Fibroblast of skin of back (primary cell): ENCODE measurements at regions not wholly inside any gene's neighbourhood (a gene's known extent, or its start where the extent isn't known, plus 50 kb on each side); places are given as distances from the start of the nearest gene placed in this dataset.

ENCODE experiments used
- DNase-seq: peaks from one replicate; pipeline ENCODE4 v3.0.0-alpha.2; 2013

DNA sequence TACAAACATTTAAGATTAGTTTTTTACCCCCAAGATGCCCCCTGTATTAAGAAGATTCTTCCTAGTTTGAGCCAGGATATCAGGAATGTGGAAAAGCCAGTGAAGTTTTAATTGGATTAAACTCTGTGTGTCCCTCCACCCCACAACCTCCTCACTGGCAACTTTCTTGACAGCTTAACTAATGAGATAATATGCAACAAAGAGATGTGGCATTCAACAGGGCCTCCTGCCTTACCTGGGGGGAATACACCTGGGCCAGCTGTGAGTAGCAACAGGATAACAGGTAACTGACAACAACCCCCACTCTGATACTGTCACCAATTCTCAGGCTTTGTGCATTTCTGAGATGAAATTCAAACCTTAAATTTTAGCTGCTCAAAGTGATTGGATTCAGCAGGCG lies 512.3 kb downstream of the TFAP2B start:
- no peak for DNase-seq

DNA sequence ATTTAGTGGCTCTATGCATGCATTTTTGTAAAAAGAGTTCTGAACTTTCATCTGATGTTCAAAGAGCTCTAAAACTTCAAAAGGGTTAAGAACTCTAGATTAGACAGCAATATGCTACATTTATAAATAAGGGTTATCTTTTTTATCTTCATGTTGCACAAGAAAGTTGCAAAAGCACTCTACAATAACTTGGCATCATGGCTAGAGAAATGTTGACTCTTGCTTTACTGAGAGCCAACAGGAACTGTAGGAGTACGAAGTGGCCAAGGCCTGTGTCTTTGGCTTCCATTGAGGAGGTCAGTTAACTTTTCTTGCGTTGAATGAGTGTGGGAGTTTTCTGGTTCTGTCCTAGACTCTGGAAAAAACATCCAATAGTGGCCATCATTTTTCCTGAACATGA lies 516.9 kb downstream of the TFAP2B start:
- DNase-seq: no peak

DNA sequence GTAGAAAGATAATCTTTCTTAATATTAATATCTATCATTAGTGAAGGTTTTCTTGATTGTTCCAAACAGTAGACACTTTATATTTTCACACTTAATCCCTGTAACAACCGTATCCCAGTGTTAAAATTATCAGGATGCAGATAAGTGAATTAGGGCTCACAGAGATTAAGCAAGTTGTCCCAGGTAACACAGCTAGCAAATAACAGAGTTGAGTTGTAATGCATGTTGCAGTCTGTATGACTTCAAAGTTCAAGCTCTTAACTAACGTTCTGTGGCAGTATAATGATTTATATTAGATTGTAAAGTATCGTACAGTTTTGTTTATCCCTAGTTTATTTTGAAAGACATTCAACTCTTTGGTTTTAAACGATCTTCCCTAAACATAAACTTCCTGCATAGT lies 517.5 kb downstream of the TFAP2B start:
- no peak for DNase-seq

DNA sequence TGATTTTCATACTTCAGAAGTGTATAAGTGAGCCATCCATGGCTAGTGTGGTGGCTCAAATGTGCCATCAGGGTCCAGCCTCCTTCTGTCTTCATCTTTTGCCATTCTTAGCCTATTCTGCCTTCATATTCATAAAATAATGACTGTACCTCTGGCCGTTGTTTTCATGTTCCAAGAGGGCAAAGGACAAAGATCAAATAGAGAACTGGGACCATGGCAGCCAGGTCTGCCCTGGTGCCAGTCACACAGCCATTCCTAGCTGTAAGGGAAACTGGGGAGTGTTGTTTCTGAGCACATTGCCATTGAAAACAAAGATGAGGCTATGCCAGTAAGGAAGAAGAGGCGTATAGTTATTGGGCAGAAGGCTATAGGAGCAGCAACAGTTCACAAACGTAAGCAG lies 518.6 kb downstream of the TFAP2B start:
- no peak for DNase-seq

DNA sequence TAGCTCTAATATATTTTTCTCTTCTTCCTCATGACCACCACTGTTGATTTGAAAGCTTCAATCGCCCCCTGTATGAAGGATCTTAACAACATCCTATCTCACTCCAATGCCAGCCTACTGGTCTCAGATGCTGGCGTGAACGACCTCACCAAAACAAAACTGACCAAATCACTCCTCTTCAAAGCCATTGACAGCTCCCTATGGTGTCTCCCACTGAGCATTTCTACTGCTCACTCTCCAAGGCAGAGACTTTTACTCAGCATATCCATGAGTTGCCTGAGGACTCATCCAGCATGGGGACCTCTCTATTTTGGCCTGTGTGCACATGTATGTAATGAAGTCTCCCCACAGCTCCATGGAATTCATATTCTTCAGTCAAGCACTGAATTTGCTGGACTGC lies 520.4 kb downstream of the TFAP2B start:
- DNase-seq: no peak

DNA sequence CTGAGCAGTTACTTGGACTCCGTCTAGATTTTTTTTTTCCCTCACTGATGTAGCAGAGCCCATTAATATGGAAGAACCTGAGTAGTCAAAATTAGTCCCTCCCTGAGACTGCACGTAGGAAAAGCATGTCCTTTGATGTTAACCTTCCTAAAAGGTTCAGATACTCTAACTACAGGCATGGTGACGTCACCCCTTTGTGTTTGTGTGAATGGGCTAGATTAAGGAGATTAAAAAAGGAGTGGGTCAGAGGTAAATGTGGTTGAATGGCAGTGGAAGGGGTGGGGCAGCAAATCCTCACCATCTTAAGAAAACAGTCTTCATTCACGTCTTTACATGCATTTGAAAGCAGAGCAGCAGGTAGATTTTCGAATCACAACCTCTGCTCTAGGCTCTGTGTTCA lies 521.1 kb downstream of the TFAP2B start:
- DNase-seq: no peak

DNA sequence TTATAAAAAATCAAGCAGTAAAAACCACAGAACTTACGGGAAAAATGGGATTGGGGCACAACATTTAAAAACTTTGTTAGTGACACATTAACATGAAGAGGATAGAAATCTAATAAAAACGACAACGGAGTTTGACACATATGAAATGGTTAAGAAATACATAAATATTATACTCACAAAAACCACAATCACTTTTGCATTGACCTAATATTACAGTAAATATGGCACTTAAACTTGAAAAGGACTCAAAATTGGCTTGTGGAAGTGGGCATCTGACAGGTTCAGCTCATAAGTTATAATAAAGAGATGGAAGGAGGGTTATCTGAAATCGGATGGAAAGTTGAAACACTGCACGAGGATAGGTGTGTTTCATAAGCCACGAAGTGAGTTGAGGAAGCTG lies 523.7 kb downstream of the TFAP2B start:
- DNase-seq: no peak

DNA sequence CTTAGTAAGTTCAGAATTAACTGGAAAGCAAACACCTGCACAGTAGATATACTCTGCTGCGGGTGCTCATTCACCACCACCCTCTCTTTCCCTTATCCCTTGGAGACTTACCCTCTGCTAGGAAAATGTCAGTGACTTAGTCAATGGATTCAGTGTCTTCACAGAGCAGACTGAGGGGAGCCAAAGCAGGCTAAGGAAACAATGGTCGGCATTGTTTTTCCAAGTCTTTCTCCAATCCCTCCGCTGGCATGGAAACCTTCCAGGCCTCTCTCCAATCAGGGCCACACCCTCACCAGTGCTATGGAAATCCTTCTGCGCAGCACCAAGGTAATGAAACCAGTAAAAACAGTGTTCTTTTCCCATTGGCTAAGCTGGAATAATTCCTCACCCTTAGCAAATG lies 531.2 kb downstream of the TFAP2B start:
- no peak for DNase-seq

DNA sequence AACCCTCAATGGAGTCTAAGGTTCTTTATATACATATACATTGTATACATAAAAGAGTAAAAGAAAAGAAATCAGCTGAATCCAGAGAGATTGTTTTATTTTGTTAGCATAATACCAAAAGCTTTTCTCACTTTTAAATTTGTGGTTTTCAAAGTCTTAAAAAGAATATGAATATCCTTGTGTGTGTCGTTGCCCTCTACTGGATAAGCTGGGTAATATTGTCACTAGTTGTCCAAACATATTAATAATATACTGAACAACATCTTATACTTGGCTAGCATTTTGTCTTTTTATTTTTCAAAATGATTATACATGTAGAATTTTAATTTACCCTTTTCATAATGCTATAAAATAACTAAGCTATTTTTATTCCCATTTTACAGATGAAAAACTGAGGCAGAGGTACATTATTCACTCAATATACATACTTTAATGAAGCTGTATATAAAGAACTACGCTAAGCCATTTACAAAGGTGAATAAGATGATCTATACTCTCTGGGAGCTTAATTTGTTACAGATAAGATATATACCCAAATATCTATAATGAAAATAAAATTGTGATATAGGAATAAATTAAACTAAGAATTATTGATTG lies 531.7 kb downstream of the TFAP2B start:
- DNase-seq: peak; percentile 29

DNA sequence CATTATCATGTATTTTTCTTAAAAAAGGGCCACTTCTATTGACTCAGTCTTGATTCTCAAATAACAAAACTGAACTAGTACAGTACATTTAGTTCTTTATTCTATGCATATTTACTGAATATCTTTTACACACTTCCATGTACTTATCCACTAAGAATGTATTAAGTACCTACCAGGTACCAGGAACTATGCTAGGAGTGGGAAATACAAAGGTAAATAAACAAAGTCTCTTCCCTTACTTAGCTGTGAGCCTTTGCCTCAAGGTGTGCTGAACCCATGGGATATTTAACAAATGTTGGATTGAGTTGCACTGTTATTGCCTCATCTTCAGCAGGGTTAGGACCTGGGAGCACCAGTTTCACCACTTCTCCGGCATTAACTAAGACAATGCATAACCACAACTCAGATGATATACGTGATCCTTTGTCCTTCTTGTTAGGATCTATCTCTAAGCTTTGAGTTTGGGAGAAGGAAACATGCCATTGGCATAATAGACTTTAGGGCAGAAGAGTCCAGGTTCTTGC lies 533.9 kb downstream of the TFAP2B start:
- no peak for DNase-seq

DNA sequence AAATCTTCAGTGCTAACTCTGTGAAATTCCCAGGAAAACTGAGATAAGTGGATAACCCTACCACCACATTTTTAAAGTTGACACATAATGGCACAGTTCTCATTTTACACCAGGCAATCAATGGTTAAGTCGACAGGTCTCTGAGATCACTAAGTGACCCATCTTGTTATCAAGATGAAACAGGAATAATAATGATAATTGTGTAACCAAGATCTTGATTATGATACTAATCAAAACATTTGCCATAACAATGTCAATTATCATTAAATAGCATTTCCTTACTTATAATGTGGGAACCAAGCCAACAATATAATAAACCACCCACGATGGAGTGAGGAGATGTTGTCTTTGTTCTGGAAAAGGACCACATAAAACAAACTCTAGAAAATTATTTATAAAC lies 541.6 kb downstream of the TFAP2B start:
- DNase-seq: no peak

DNA sequence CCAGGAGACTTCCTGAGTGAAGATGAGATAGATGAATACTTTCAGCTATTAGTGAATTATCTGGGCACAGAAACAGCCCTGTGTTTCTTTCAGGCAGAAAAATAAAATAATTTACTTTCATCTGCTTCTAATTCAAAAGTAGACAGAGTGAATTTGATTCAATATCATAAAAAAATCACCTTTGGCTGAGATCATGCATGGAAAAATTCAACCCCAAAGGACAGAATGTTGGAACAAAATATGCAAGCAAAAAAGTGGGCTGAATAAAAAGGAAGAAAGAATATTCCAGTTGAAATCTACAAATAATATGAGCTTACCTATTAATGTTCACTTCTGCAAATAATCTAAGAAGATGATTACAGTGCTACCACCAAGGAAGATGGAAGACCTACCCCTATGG lies 546.9 kb downstream of the TFAP2B start:
- no peak for DNase-seq

DNA sequence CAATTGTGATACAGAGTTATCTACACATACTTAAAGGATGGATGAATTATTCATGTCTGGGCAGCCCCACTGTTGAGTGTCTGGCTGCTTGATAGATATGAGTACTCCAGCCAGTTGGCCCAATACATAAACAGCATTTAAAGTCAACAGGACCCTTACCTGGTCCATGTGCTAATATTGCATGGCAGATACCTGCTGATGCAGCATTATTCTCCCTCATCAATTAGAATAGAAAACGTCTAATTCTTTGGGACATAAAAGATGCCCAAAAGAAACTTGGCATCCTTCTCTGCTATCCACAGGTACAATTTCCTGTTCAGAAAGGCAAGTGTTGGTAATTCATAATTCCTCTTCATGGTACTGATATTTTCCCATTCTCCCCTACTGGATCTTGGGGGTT lies 550.8 kb downstream of the TFAP2B start:
- DNase-seq: no peak

DNA sequence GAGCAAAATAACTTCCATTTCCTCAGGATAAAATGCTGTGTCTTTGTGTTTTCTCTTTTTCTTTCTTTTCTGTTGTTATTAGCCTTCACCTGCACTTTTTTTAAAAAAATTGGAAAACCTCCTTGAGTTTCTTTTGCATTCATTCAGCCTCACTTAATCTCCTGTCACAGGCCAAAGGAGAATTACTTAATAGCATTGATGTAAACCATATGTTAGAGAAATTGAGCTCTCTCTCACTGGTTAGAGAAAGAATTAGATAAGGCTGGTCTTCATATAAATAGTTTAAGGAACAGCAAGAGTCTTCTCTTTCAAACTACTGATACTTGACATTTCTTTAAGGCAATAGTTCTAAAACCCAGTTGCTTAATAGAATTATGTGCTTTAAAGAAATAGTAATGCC lies 564.2 kb downstream of the TFAP2B start:
- DNase-seq: no peak

DNA sequence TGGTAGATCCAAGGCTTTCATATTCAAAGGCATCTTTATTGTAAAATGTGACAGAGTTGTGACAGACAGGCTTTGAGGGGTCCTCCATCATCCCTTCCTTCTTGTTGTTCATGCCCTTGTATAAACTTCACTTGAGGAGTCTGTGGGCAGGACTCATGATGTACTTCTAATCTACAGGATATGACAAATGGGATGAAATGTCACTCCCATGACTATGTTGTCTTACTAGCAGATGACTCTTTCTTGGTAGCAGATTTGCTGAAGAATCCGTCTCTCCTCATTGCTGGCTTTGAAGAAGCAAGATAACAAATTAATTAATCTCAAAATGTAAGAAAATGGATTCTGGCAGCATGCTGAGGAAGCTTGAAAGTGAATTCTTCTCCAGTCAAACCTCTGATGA lies 566.1 kb downstream of the TFAP2B start:
- DNase-seq: no peak

DNA sequence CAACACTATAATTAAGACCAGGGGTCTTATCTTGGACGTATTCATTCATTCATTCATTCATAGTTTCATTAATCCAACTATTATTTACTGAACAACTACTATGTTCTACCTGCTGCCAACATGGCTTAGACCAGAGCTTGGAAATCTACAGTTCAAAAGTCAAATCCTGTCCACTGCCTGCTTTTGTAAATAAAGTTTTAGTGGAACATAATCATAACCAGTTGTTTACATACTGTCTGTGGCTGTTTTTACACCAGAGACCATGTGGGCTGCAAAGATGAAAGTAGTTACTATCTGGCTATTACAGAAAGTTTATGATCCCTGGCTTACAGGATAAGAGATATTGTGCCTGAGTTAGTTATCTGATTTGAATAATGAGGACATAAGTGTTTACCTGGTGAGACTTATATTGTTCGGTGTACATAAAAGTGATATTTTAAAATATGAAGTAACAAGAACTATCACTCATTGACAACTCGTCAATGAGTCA lies 567.7 kb downstream of the TFAP2B start:
- no peak for DNase-seq

DNA sequence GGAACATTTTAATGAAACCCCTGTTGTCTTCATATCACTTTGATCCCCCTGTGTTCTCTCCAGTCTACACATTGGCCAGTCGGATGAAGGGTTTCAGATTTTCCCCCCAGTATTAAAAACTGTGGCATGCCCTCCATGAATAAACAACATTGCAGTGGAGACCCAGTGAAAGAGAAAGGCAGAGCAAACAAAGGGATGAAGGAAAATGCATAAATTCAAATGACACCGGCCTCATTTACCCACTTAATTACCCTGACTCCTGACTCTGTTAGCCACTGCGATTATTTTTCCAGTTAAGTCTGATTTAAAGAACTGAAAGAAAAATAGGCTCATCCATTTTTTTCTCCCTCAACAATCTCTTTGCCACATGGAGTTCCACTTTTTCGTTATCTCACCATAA lies 569.2 kb downstream of the TFAP2B start:
- no peak for DNase-seq

DNA sequence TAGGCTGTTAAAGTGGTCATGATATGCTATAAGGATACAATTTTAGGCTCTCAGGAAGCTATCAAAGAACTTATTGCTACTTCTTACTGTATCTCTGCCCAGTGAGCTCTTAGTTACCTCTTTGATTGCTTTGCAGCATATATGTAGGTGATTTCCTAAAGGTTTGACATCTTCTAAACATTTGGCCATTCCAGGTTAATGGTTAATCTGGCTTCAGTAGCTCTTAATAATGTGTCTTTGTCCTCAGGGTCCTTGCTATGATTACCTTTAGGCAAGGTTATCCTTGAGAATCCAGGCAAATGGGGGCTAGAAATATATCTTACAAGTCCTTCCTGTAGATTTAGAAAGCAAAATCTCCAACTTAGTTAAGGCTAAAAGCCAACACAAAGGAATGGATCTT lies 575.4 kb downstream of the TFAP2B start:
- no peak for DNase-seq

DNA sequence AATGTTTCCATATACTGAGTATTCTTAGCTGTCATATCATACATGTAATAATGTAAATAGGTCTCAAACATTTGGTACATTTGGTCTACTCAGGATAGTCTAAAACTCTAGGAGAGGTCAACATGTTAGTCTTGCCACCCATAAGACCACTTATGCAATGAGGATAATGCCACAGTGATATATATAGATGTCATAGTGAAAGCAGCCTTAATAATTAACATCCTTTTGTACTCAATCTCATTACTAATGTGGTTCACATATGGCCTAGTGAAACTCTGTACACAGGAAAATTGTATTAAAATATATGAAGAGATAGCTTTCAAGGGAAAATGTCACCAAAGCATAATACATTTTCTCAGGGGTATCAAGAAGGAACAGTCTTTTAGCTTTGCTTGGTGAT lies 577.9 kb downstream of the TFAP2B start:
- no peak for DNase-seq

DNA sequence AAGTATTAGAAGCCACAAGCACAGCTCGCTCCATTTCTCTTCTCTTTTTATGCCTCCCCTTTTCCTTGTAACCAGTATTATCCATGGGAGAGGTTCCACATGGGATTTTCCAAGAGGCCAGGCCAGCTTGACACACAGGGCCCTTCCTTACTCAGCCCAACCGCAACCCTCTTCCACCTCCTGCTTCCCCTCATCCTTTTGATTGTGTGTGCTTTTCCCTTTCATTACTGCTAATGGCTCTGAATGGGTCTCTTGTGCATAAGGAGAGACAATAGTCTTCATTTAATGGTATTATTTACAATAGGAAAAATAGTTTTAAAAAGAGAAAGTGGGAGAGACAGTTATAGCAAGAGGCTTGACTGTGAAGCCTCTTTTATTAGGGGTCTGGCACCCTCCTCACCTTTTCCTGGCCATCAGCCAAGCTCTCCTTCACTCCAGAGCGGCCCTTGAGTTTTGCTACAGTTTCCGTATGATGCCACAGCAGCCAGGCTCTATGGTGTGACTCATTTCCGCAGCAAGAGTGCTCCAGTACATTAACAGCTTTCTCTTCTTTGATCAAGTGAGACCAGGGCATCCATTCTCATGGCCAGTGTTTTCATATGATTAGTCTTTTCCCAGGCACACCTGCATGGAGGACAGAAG lies 579.5 kb downstream of the TFAP2B start:
- no peak for DNase-seq

DNA sequence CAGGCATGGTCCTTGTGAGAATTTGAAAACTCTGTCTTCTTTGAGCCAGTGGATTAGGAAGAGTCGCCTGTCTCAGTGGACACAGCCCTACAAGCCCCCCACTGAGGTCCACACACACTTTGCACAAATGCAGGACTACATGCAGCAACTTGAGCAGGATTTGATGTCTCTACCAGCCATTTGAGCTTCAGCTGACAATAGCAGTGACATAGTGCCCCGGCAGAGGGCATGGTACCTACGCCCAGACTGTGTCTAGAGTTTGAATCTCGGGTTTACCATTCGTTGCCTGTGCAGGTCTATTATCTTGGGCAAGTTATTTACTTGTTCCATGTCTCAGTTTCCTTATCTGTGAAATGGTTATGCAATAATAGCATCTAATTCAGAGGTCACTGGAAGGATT lies 580.1 kb downstream of the TFAP2B start:
- no peak for DNase-seq

DNA sequence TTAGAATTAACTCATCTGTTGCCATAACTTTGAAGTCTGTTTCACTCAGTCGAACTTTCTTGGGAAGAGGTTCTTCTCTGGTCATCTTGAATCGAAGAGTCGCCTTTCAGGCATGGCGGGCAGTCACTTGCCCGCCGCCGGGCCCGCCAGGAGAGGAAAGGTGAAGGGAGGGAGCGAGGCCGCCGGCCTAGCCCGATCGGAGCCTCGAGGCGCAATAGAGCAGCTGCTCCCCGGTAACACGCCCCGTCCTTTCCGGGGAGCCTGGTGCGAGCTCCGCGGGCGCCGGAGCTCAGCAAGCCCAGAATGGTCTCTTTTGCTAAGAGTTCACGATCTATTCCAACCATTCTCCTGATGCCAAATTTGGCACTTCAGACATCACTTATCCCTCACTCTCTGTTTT lies 591.8 kb downstream of the TFAP2B start:
- DNase-seq: no peak

DNA sequence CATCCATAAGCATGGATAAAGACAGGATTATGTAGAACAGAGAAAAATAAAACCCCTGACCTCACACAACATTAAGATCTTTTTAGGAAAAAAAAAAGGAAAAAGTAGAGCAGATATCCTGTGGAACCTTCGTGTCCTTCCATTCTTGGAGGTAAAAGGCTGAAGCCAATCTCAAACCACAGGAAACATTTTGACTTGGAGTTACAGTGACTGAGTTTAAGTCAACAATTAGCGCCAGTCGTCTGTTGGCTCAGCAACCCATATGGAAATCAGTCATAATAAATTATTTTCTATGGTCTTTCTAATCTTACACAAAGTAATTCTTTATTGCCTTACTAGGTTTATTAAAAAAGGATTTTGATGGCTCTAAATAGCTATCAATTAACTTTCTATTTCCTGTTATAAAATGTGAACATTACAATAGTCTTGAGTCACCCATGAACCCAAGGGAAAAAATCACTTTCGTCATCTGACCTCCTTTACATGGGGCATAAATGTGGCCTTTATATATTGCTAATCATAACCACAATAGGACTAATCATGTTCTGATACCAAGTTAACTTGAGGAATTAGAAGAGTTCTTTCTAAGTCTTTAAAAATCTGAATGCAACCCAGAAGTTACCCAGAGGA lies 592.9 kb downstream of the TFAP2B start:
- DNase-seq: no peak

DNA sequence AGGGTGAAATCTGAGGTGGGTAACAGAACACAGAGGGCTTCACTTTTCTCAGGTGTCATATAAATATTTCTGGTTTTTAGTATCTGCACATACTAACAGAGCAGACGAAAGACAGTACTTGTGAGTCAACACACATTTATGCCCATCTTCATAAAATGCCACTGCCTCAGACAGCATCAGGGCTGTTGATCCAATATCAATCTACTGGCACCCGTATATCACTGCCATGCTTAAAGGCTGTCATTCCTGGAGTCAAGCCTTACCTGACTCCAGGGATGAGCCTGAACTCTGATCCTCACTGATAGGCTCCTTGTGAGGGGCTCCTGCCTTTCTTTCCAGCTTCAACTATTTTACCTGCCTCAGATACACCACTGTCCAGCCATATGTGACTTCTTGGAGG lies 595.7 kb downstream of the TFAP2B start:
- no peak for DNase-seq
